Lower lobe of right lung (tissue), 2 donors: ENCODE measurements at regions not wholly inside any gene's neighbourhood (a gene's known extent, or its start where the extent isn't known, plus 50 kb on each side); places are given as distances from the start of the nearest gene placed in this dataset.

ENCODE experiments used
- ATAC-seq, 2 donors: fragments of 200-7000 bp; cut with Tn5 transposase; one replicate each; pipeline ENCODE4 v1.9.1; 2020 to 2022; ENCODE audit warnings: mild to moderate bottlenecking in 2 of 2, moderate library complexity in 2 of 2
- DNase-seq: peaks from one replicate; pipeline ENCODE4 v3.0.0-alpha.2; 2020
- H3K27ac ChIP-seq: fragments of 200-600 bp; one replicate; pipeline ENCODE4 v1.8.0; 2022
- H3K27me3 ChIP-seq: fragments of 200-600 bp; one replicate; pipeline ENCODE4 v1.8.0; 2022; ENCODE audit warnings: low read depth
- H3K36me3 ChIP-seq: fragments of 200-600 bp; one replicate; pipeline ENCODE4 v1.8.0; 2022; ENCODE audit warnings: mild to moderate bottlenecking
- H3K4me1 ChIP-seq: fragments of 200-600 bp; one replicate; pipeline ENCODE4 v1.8.0; 2022
- H3K4me3 ChIP-seq: fragments of 200-600 bp; one replicate; pipeline ENCODE4 v1.8.0; 2022; ENCODE audit warnings: mild to moderate bottlenecking
- H3K9me3 ChIP-seq: fragments of 200-600 bp; one replicate; pipeline ENCODE4 v1.8.0; 2022
- intact Hi-C: fragments of 100-400 bp; cut with DNase I; formaldehyde crosslinking; loops from one replicate; pipeline ENCODE4 v1.11.0; 2022
- TF ChIP-seq, protein P1 (sequence below): fragments of 200-600 bp; IDR thresholded peaks from one replicate; pipeline ENCODE4 v1.8.0; 2022; ENCODE audit warnings: antibody characterized with exemption, mild to moderate bottlenecking
- donor health status: DM: no; HTN: yes; CAD: no; lungs with severe emphysema.

DNA sequence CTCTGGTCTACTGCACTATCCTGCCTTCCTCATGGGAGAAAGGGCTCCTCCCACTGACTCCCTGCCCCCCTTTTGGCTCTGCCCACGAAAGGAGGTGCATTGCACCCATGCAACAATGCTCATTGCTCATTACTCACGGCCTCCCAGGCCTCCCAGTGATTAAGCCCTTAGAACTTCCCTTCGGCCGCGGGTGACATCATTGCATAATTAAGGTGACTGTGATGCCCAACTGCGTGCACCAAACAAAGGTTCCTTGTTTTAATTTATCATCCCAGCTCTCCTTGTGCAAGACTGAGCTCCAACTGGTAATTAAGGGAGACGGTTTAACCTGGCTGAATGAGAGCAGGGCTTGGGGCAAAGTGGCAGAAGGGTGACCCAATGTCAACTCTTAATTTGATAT lies 180.4 kb downstream of the GAS1 start:
- peak; percentile 53 to 70 for ATAC-seq

DNA sequence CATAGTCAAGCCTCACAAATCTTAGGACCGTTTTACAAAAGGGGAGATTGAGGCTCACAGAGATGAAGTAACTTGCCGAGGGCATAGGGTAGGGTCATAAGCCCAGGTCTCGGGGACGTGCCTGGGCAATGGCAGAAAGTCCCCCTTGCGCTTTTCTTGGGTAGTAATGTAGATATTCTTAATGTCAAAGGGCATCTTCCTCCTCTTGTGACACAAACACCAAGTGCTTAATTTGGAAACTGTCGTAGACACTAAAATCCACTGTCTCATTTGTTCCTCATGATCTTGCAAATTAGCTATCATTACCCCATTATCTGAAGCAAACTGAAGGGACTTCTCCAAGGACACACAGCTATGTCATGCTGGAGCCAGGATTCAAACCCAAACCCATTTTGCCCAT lies 180.8 kb downstream of the GAS1 start:
- no peaks in the 10 kb centered on the region for H3K9me3 ChIP-seq
- TF ChIP-seq, protein P1, sequence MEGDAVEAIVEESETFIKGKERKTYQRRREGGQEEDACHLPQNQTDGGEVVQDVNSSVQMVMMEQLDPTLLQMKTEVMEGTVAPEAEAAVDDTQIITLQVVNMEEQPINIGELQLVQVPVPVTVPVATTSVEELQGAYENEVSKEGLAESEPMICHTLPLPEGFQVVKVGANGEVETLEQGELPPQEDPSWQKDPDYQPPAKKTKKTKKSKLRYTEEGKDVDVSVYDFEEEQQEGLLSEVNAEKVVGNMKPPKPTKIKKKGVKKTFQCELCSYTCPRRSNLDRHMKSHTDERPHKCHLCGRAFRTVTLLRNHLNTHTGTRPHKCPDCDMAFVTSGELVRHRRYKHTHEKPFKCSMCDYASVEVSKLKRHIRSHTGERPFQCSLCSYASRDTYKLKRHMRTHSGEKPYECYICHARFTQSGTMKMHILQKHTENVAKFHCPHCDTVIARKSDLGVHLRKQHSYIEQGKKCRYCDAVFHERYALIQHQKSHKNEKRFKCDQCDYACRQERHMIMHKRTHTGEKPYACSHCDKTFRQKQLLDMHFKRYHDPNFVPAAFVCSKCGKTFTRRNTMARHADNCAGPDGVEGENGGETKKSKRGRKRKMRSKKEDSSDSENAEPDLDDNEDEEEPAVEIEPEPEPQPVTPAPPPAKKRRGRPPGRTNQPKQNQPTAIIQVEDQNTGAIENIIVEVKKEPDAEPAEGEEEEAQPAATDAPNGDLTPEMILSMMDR, result no peak
- no peaks in the 10 kb centered on the region for H3K27me3 ChIP-seq
- no peak overlapping the region for H3K4me3 ChIP-seq
- ATAC-seq (peak in 1 of 2 donors; percentile 15), DNase-seq (no peak)
- H3K4me1 ChIP-seq, result no peaks in the 10 kb centered on the region
- no peaks in the 10 kb centered on the region for H3K36me3 ChIP-seq
- intact Hi-C loops, result no loop called here
- H3K27ac ChIP-seq, result no peak overlapping the region

More for the DNA sequence above, 180.4 kb downstream of the GAS1 start:
- intact Hi-C loops, result no loop called here
- Histone ChIP-seq H3K36me3 (no peaks in the 10 kb centered on the region), H3K4me1 (no peaks in the 10 kb centered on the region), H3K4me3 (no peak overlapping the region), H3K27me3 (no peaks in the 10 kb centered on the region), H3K9me3 (no peaks in the 10 kb centered on the region), H3K27ac (no peak overlapping the region)
- TF ChIP-seq, protein P1, result no peak
- peak; percentile 63 for DNase-seq

DNA sequence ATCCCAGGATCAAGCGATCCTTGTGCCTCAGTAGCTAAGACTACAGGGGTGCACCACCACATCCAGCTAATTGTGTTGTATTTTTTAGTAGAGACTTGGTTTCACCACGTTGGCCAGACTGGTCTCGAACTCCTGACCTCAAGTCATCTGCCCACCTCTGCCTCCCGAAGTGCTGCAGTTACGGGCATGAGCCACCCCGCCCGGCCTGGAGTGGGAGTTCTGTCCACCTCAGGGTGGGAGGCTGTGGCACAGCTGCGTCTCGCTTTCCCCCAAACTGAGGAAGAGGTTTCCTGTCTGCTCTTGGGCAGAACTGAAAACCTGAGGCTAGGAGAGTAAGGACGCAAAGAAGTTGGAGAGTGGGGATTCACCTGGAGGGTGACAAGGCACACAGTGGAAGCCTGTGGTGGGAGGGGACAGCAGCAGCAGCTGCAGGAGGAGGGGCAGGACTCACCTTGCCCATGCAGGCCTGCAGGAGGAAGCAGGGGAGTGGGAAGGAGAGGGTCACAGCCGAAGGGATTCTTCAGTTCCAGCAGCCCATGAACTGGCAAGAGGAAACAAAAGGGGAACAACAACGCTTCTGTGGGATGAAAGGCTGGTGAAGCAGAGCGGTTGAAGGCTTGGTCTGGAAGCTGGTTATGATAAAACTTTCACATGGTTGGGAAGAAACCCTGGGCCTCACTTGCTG lies 181.4 kb downstream of the GAS1 start:
- no peaks in the 10 kb centered on the region for H3K27me3 ChIP-seq
- no peak overlapping the region for H3K27ac ChIP-seq
- no peaks in the 10 kb centered on the region for H3K36me3 ChIP-seq
- ATAC-seq (peak in 1 of 2 donors; percentile 44), DNase-seq (no peak)
- H3K4me1 ChIP-seq, result no peaks in the 10 kb centered on the region
- TF ChIP-seq, protein P1, result no peak
- intact Hi-C loops, result no loop called here
- H3K9me3 ChIP-seq, result no peaks in the 10 kb centered on the region
- H3K4me3 ChIP-seq, result no peak overlapping the region

DNA sequence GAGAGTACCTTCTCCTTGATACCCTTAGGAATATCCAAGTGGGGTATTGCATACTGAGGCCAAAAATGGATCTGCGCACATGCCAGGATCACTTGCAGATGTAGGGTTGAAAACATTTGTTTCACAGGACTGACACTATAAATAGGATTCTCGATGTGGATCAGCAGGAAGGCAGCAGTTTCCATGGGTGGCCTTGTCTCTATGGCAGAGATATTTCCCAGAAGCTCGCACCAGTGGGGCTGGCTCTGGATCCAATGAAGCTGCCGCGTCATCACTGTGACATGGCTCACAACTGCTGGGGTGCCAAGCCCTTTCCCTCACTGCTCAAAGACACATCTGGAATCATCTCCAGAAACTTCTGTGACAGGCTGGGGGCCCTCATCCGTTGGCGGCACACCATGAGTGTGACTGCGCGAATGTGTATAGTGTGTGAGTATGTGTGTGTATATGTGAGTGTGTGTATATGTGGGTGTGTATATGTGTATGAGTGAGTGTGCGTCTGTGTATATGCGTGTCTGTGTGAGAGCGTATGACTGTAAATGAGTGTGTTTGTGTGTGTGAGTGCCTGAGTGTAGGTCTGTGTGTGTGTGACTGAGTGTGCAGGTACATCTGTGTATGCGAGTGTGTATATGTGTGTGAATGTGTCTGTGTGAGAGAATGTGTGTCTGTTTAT lies 182.5 kb downstream of the GAS1 start:
- intact Hi-C loops, result no loop called here
- ATAC-seq, result no peak
- H3K4me1 ChIP-seq, result no peaks in the 10 kb centered on the region
- no peak overlapping the region for H3K27ac ChIP-seq
- no peak for DNase-seq
- H3K4me3 ChIP-seq, result no peak overlapping the region
- no peaks in the 10 kb centered on the region for H3K9me3 ChIP-seq
- no peaks in the 10 kb centered on the region for H3K27me3 ChIP-seq
- TF ChIP-seq, protein P1, result no peak
- no peaks in the 10 kb centered on the region for H3K36me3 ChIP-seq

DNA sequence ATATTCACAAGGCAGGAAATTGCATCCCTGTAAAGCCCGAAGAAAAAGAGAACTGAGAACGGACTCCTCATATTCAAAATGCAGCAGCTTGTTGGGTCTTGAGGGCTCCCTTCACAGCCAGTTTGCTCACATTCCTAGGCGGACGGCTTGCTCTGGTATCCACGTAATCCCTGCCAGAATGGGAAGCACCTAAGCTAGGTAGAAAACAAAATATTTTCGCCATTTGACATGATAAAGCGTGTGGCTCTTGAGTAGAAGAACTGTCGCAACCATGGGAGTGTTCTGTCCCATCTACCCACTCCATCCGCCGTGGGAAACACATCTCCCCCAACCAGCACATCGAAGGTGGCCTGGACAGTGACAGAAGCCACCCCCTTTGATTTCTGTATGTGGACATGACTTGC lies 183.1 kb downstream of the GAS1 start:
- no peaks in the 10 kb centered on the region for H3K27me3 ChIP-seq
- H3K9me3 ChIP-seq, result no peaks in the 10 kb centered on the region
- no peaks in the 10 kb centered on the region for H3K36me3 ChIP-seq
- TF ChIP-seq, protein P1, result no peak
- H3K4me3 ChIP-seq, result no peak overlapping the region
- peak; percentile 53 for DNase-seq
- H3K4me1 ChIP-seq, result no peaks in the 10 kb centered on the region
- intact Hi-C loops, result no loop called here
- H3K27ac ChIP-seq, result no peak overlapping the region
- peak; percentile 30 to 54 for ATAC-seq
